GM23338 (cell line): ENCODE measurements at regions not wholly inside any gene's neighbourhood (a gene's known extent, or its start where the extent isn't known, plus 50 kb on each side); places are given as distances from the start of the nearest gene placed in this dataset.
A peak's percentile ranks its signal among the peaks of the same experiment; 100 is the strongest.

Source experiments
- ATAC-seq: fragments of 200-7000 bp; cut with Tn5 transposase; 3 replicates; pipeline ENCODE4 v1.9.1; 2020
- DNase-seq: peaks from one replicate; pipeline ENCODE4 v3.0.0-alpha.2; 2015; ENCODE audit warnings: low spot score
- H2AFZ ChIP-seq: fragments of 200-600 bp; sonication (generic); 2 replicates; pipeline ENCODE4 v1.8.0; 2016; ENCODE audit warnings: antibody characterized with exemption, mild to moderate bottlenecking, moderate library complexity
- H3F3A ChIP-seq: fragments of 200-600 bp; sonication (generic); replicated peaks from 2 replicates; pipeline ENCODE4 v1.8.0; 2017; ENCODE audit warnings: antibody characterized with exemption, mixed run types, low read depth
- H3K27ac ChIP-seq: fragments of 200-600 bp; sonication (generic); 2 replicates; pipeline ENCODE4 v1.6.1; 2016; ENCODE audit warnings: low read depth
- H3K27me3 ChIP-seq: fragments of 200-600 bp; sonication (generic); 2 replicates; pipeline ENCODE4 v1.8.0; 2016; ENCODE audit warnings: mild to moderate bottlenecking, mixed run types, moderate library complexity; ENCODE audit not compliant: insufficient read depth
- H3K36me3 ChIP-seq: fragments of 200-600 bp; sonication (generic); 2 replicates; pipeline ENCODE4 v1.8.0; 2016; ENCODE audit warnings: mild to moderate bottlenecking; ENCODE audit not compliant: insufficient read depth
- H3K4me1 ChIP-seq: fragments of 200-600 bp; sonication (generic); 2 replicates; pipeline ENCODE4 v1.8.0; 2016; ENCODE audit warnings: mild to moderate bottlenecking, moderate library complexity; ENCODE audit not compliant: insufficient read depth
- H3K4me2 ChIP-seq: fragments of 200-600 bp; sonication (generic); 2 replicates; pipeline ENCODE4 v1.7.1; 2017; ENCODE audit warnings: mixed run types
- H3K4me3 ChIP-seq: fragments of 200-600 bp; sonication (generic); 2 replicates; pipeline ENCODE4 v1.6.1; 2016; ENCODE audit warnings: mixed run types
- H3K79me2 ChIP-seq: fragments of 200-600 bp; sonication (generic); replicated peaks from 2 replicates; pipeline ENCODE4 v1.8.0; 2017; ENCODE audit warnings: mild to moderate bottlenecking; ENCODE audit not compliant: insufficient read depth
- H3K9me2 ChIP-seq: fragments of 200-600 bp; sonication (generic); 2 replicates; pipeline ENCODE4 v1.8.0; 2017; ENCODE audit not compliant: insufficient read depth
- H4K20me1 ChIP-seq: fragments of 200-600 bp; sonication (generic); replicated peaks from 2 replicates; pipeline ENCODE4 v1.8.0; 2017; ENCODE audit warnings: mild to moderate bottlenecking; ENCODE audit not compliant: insufficient read depth
- H3K27ac Mint-ChIP-seq: 2 replicates; pipeline ENCODE4 v1.8.0; 2020; ENCODE audit warnings: inconsistent platforms, mild to moderate bottlenecking, moderate library complexity, mixed read lengths
- H3K27me3 Mint-ChIP-seq: 3 replicates; pipeline ENCODE4 v1.8.0; 2022; ENCODE audit warnings: low read depth, mild to moderate bottlenecking, moderate library complexity, mixed read lengths, inconsistent platforms; ENCODE audit not compliant: insufficient read depth, poor library complexity
- H3K36me3 Mint-ChIP-seq: 3 replicates; pipeline ENCODE4 v1.8.0; 2021; ENCODE audit warnings: low read depth, mild to moderate bottlenecking, inconsistent platforms, moderate library complexity, mixed read lengths
- H3K4me1 Mint-ChIP-seq: 3 replicates; pipeline ENCODE4 v1.8.0; 2020; ENCODE audit warnings: mild to moderate bottlenecking, inconsistent platforms, mixed read lengths
- H3K4me3 Mint-ChIP-seq: 3 replicates; pipeline ENCODE4 v1.8.0; 2021; ENCODE audit warnings: moderate library complexity, mild to moderate bottlenecking, inconsistent platforms, mixed read lengths
- H3K9me3 Mint-ChIP-seq: 3 replicates; pipeline ENCODE4 v1.8.0; 2020; ENCODE audit warnings: moderate library complexity, mild to moderate bottlenecking, inconsistent platforms, mixed read lengths
- CREB1 ChIP-seq: fragments of 250-450 bp; sonication (Bioruptor Pico); IDR thresholded peaks from 2 replicates; pipeline ENCODE4 v1.5.0; 2020; ENCODE audit warnings: low read depth, mild to moderate bottlenecking, moderate library complexity
- CTCF ChIP-seq, 2 experiments: fragments of 200-600 bp in 1 of 2; sonication (generic) in 1 of 2; conservative IDR thresholded peaks; 2 replicates each; pipeline versions ENCODE4 v1.5.1 to v1.6.1; 2016 to 2017; ENCODE audit warnings: antibody characterized with exemption in 2 of 2, low read depth in 2 of 2, mild to moderate bottlenecking in 2 of 2, moderate library complexity in 1 of 2
- ETS1 ChIP-seq: IDR thresholded peaks from 2 replicates; pipeline ENCODE4 v1.6.1; 2016; ENCODE audit warnings: antibody characterized with exemption
- EZH2phosphoT487 ChIP-seq: fragments of 200-600 bp; sonication (generic); IDR thresholded peaks from one replicate; pipeline ENCODE4 v1.8.1; 2018; ENCODE audit warnings: antibody characterized with exemption; ENCODE audit not compliant: unreplicated experiment
- JUNB ChIP-seq: IDR thresholded peaks from one replicate; pipeline ENCODE4 v1.6.1; 2016; ENCODE audit warnings: antibody characterized with exemption; ENCODE audit not compliant: unreplicated experiment
- NANOG ChIP-seq: IDR thresholded peaks from 2 replicates; pipeline ENCODE4 v1.6.1; 2016; ENCODE audit warnings: antibody characterized with exemption, borderline replicate concordance
- POLR2AphosphoS5 ChIP-seq: IDR thresholded peaks from 2 replicates; pipeline ENCODE4 v1.6.1; 2016; ENCODE audit warnings: antibody characterized with exemption, low read depth
- REST ChIP-seq: IDR thresholded peaks from one replicate; pipeline ENCODE4 v1.6.1; 2018; ENCODE audit warnings: antibody characterized with exemption; ENCODE audit not compliant: unreplicated experiment
- STAT1 ChIP-seq: IDR thresholded peaks from one replicate; pipeline ENCODE4 v1.6.1; 2016; ENCODE audit warnings: antibody characterized with exemption; ENCODE audit not compliant: unreplicated experiment
- ZNF114 ChIP-seq: fragments of 250-450 bp; sonication (Bioruptor Pico); IDR thresholded peaks from 2 replicates; pipeline ENCODE4 v1.5.0; 2020; ENCODE audit warnings: mild to moderate bottlenecking, moderate library complexity
- ZNF331 ChIP-seq: fragments of 250-450 bp; sonication (Bioruptor Pico); IDR thresholded peaks from 2 replicates; pipeline ENCODE4 v1.5.0; 2020; ENCODE audit warnings: low read depth, mild to moderate bottlenecking, moderate library complexity
- ZNF462 ChIP-seq: fragments of 250-450 bp; sonication (Bioruptor Pico); IDR thresholded peaks from 2 replicates; pipeline ENCODE4 v1.5.0; 2020; ENCODE audit warnings: mild to moderate bottlenecking, moderate library complexity

- Histone ChIP-seq H3F3A (no peaks in the 10 kb centered on the region), H3K36me3 (no peaks in the 10 kb centered on the region), H3K4me1 (peaks cover 4% of the 10 kb centered on the region; the same call in 1 of the 2 replicates), H3K27ac (no peak overlapping the region), H2AFZ (no peak overlapping the region), H3K27me3 (no peaks in the 10 kb centered on the region), H3K4me2 (no peak overlapping the region), H4K20me1 (no peaks in the 10 kb centered on the region), H3K9me2 (no peaks in the 10 kb centered on the region), H3K79me2 (no peaks in the 10 kb centered on the region), H3K4me3 (no peak overlapping the region)
- H3K27me3 Mint-ChIP-seq: no peaks in the 10 kb centered on the region
- H3K36me3 Mint-ChIP-seq: no peaks in the 10 kb centered on the region
- DNase-seq (peak; percentile 18), ATAC-seq (peak; percentile 45; the same call in 2 of the 3 replicates)
- H3K9me3 Mint-ChIP-seq: no peaks in the 10 kb centered on the region
- H3K4me1 Mint-ChIP-seq: peaks cover 16% of the 10 kb centered on the region
- no peak overlapping the region for H3K4me3 Mint-ChIP-seq
- TF ChIP-seq POLR2AphosphoS5: no peak
- no peak for TF ChIP-seq ZNF331
- TF ChIP-seq JUNB: no peak
- no peak for TF ChIP-seq NANOG
- TF ChIP-seq ZNF462 (CRISPR knock-in tag): no peak
- TF ChIP-seq EZH2phosphoT487: no peak
- TF ChIP-seq ETS1: no peak
- TF ChIP-seq CREB1 (CRISPR knock-in tag): no peak
- TF ChIP-seq CTCF (conservative IDR thresholded peaks at IDR 0.05; ENCODE audit: low read depth in 2 of 2): no peak
- no peak for TF ChIP-seq STAT1
- no peak for TF ChIP-seq ZNF114 (CRISPR knock-in tag)
- TF ChIP-seq REST: no peak
- H3K27ac Mint-ChIP-seq: no peak overlapping the region
Observed at GRCh38 chr13:76027131-76027530, 391.0 kb downstream of the LMO7 start.
